ENCODE measurements at regions not wholly inside any gene's neighbourhood (a gene's known extent, or its start where the extent isn't known, plus 50 kb on each side); places are given as distances from the start of the nearest gene placed in this dataset.
"Not testable (repeated sequence)": the region's sequence is repeated elsewhere in the genome, so short reads cannot be mapped to it uniquely, and the experiment has no call there.

- DNase-seq, result no peak
Measured at GRCh38 chr4:60682901-60683300, 517.2 kb upstream of the ADGRL3 start.

- DNase-seq, result no peak
Measured at GRCh38 chr4:60683357-60683756, 516.8 kb upstream of the ADGRL3 start.

GRCh38 chr4:60683973-60684372 is 516.2 kb upstream of the ADGRL3 start:
- DNase-seq, result no peak

GRCh38 chr4:60696062-60696461 is 504.1 kb upstream of the ADGRL3 start:
- not testable (repeated sequence) for DNase-seq

GRCh38 chr4:60709061-60709460 is 491.1 kb upstream of the ADGRL3 start:
- DNase-seq, result no peak

GRCh38 chr4:60718874-60719273 is 481.3 kb upstream of the ADGRL3 start:
- DNase-seq, result no peak

- no peak for DNase-seq
Measured at GRCh38 chr4:60721685-60722084, 478.4 kb upstream of the ADGRL3 start.

- DNase-seq, result no peak
Measured at GRCh38 chr4:60723796-60724195, 476.3 kb upstream of the ADGRL3 start.

- no peak for DNase-seq
Measured at GRCh38 chr4:60724623-60725022, 475.5 kb upstream of the ADGRL3 start.

- no peak for DNase-seq
Measured at GRCh38 chr4:60726779-60727178, 473.3 kb upstream of the ADGRL3 start.

GRCh38 chr4:60729194-60729593 is 470.9 kb upstream of the ADGRL3 start:
- DNase-seq, result no peak

- DNase-seq, result not testable (repeated sequence)
Measured at GRCh38 chr4:60729764-60730163, 470.4 kb upstream of the ADGRL3 start.

GRCh38 chr4:60737858-60738257 is 462.3 kb upstream of the ADGRL3 start:
- no peak for DNase-seq

GRCh38 chr4:60743654-60744053 is 456.5 kb upstream of the ADGRL3 start:
- no peak for DNase-seq

- DNase-seq, result no peak
Measured at GRCh38 chr4:60744767-60745166, 455.4 kb upstream of the ADGRL3 start.

- no peak for DNase-seq
Measured at GRCh38 chr4:60745800-60746571, 454.1 kb upstream of the ADGRL3 start.

- no peak for DNase-seq
Measured at GRCh38 chr4:60750962-60751361, 449.2 kb upstream of the ADGRL3 start.

GRCh38 chr4:60757986-60758680 is 442.0 kb upstream of the ADGRL3 start:
- DNase-seq, result no peak

GRCh38 chr4:60759518-60760245 is 440.4 kb upstream of the ADGRL3 start:
- DNase-seq, result no peak

- DNase-seq, result no peak
Measured at GRCh38 chr4:60780874-60781273, 419.3 kb upstream of the ADGRL3 start.

- DNase-seq, result no peak
Measured at GRCh38 chr4:60790608-60791007, 409.5 kb upstream of the ADGRL3 start.

GRCh38 chr4:60794372-60794771 is 405.8 kb upstream of the ADGRL3 start:
- DNase-seq, result no peak

GRCh38 chr4:60799214-60799613 is 400.9 kb upstream of the ADGRL3 start:
- DNase-seq, result no peak
